Endothelial cell of umbilical vein (primary cell): ENCODE measurements at regions not wholly inside any gene's neighbourhood (a gene's known extent, or its start where the extent isn't known, plus 50 kb on each side); places are given as distances from the start of the nearest gene placed in this dataset.

Experiments used
- EZH2 ChIP-seq: IDR thresholded peaks from 2 replicates; pipeline ENCODE4 v1.6.1; 2012; ENCODE audit warnings: borderline replicate concordance, low read depth, mild to moderate bottlenecking, moderate library complexity, low read length, inconsistent platforms; ENCODE audit not compliant: severe bottlenecking
- FOS ChIP-seq: IDR thresholded peaks from 2 replicates; pipeline ENCODE4 v1.6.1; 2011; ENCODE audit warnings: mild to moderate bottlenecking, low read length, moderate library complexity, borderline replicate concordance; ENCODE audit not compliant: insufficient read depth
- GATA2 ChIP-seq: IDR thresholded peaks from 2 replicates; pipeline ENCODE4 v1.7.0; 2011; ENCODE audit warnings: low read depth, mild to moderate bottlenecking, moderate library complexity, mixed read lengths, low read length; ENCODE audit not compliant: insufficient read length, insufficient read depth
- MAX ChIP-seq: IDR thresholded peaks from 2 replicates; pipeline ENCODE4 v1.6.1; 2011; ENCODE audit not compliant: insufficient read depth, insufficient read length
- MYC ChIP-seq: IDR thresholded peaks from one replicate; pipeline ENCODE4 v1.6.1; 2011; ENCODE audit warnings: mild to moderate bottlenecking, low read depth, low read length
- POLR2A ChIP-seq: IDR thresholded peaks from 2 replicates; pipeline ENCODE4 v1.6.1; 2012; ENCODE audit warnings: low read depth, mild to moderate bottlenecking, control low read depth, low read length
- POLR2AphosphoS5 ChIP-seq: IDR thresholded peaks from 2 replicates; pipeline ENCODE4 v1.6.1; 2012; ENCODE audit warnings: low read depth, mild to moderate bottlenecking, control low read depth, low read length, moderate library complexity; ENCODE audit not compliant: insufficient read depth
- TF ChIP-seq, protein P1 (sequence below), 2 donors: IDR thresholded peaks; 1 replicate in 1 of 2; 2 replicates in 1 of 2; pipeline ENCODE4 v1.5.1; 2011; ENCODE audit warnings: low read length in 2 of 2, mild to moderate bottlenecking in 2 of 2, moderate library complexity in 2 of 2, control low read depth in 1 of 2, inconsistent platforms in 1 of 2, low read depth in 1 of 2; ENCODE audit not compliant: insufficient read depth in 1 of 2; ENCODE audit errors: extremely low read depth in 1 of 2

DNA sequence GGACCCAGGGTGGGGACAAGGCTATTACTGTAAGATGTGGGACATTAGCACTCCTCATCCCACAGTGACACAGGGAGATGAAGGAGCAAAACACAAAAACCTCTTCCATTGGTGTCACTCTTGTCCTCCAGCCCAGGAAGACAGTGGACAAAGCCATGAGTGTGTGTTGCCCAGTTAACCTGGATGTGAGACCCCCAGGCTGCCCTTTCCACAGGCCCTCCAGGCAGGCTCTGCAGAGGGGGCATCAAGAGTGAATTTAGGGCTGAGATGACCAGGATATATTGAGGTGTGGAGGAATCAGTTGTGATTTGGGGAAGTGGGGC, 111.3 kb downstream of the GGTLC2 start:
- TF ChIP-seq MAX = no peak
- TF ChIP-seq, protein P1, sequence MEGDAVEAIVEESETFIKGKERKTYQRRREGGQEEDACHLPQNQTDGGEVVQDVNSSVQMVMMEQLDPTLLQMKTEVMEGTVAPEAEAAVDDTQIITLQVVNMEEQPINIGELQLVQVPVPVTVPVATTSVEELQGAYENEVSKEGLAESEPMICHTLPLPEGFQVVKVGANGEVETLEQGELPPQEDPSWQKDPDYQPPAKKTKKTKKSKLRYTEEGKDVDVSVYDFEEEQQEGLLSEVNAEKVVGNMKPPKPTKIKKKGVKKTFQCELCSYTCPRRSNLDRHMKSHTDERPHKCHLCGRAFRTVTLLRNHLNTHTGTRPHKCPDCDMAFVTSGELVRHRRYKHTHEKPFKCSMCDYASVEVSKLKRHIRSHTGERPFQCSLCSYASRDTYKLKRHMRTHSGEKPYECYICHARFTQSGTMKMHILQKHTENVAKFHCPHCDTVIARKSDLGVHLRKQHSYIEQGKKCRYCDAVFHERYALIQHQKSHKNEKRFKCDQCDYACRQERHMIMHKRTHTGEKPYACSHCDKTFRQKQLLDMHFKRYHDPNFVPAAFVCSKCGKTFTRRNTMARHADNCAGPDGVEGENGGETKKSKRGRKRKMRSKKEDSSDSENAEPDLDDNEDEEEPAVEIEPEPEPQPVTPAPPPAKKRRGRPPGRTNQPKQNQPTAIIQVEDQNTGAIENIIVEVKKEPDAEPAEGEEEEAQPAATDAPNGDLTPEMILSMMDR (IDR thresholded peaks at IDR 0.05; ENCODE audit: extremely low read depth in 1 of 2, insufficient read depth in 1 of 2, low read depth in 1 of 2, low read length in 2 of 2) = no peak
- no peak for TF ChIP-seq POLR2AphosphoS5
- no peak for TF ChIP-seq EZH2
- TF ChIP-seq POLR2A = no peak
- no peak for TF ChIP-seq GATA2
- TF ChIP-seq MYC = no peak
- TF ChIP-seq FOS = no peak
